Heart left ventricle (tissue), 16 donors: ENCODE measurements at regions not wholly inside any gene's neighbourhood (a gene's known extent, or its start where the extent isn't known, plus 50 kb on each side); places are given as distances from the start of the nearest gene placed in this dataset.

ENCODE experiments used
- ATAC-seq, 4 donors: fragments of 200-7000 bp; cut with Tn5 transposase; one replicate each; pipeline ENCODE4 v1.9.1; 2020 to 2022; ENCODE audit warnings: moderate library complexity in 4 of 4, mild to moderate bottlenecking in 3 of 4, moderate number of reproducible peaks in 1 of 4
- DNase-seq, 5 donors: peaks; one replicate each; pipeline ENCODE4 v3.0.0-alpha.2; 2020
- H3K27ac ChIP-seq, 12 donors: fragments of 200-600 bp; sonication (generic) in 4 of 12; one replicate each; pipeline versions ENCODE4 v1.5.0 to v1.8.0; 2016 to 2022; ENCODE audit warnings: mild to moderate bottlenecking in 2 of 12
- H3K27me3 ChIP-seq, 9 donors: fragments of 200-600 bp; sonication (generic) in 2 of 9; one replicate each; pipeline versions ENCODE4 v1.5.1 to v1.8.0; 2016 to 2022; ENCODE audit warnings: mild to moderate bottlenecking in 3 of 9
- H3K36me3 ChIP-seq, 9 donors: fragments of 200-600 bp; sonication (generic) in 2 of 9; one replicate each; pipeline versions ENCODE4 v1.5.0 to v1.8.0; 2018 to 2022; ENCODE audit warnings: mild to moderate bottlenecking in 2 of 9
- H3K4me1 ChIP-seq, 12 donors: fragments of 200-600 bp; sonication (generic) in 4 of 12; one replicate each; pipeline versions ENCODE4 v1.5.0 to v1.8.0; 2016 to 2022; ENCODE audit warnings: mild to moderate bottlenecking in 3 of 12
- H3K4me3 ChIP-seq, 12 donors: fragments of 200-600 bp; sonication (generic) in 4 of 12; one replicate each; pipeline versions ENCODE4 v1.5.0 to v1.8.0; 2017 to 2022; ENCODE audit warnings: mild to moderate bottlenecking in 9 of 12, moderate library complexity in 4 of 12
- H3K9me3 ChIP-seq, 12 donors: fragments of 200-600 bp; sonication (generic) in 4 of 12; one replicate each; pipeline versions ENCODE4 v1.5.0 to v1.8.0; 2016 to 2022; ENCODE audit warnings: mild to moderate bottlenecking in 1 of 12
- POLR2A ChIP-seq, 2 donors: fragments of 450-650 bp; IDR thresholded peaks; one replicate each; pipeline ENCODE4 v1.6.1; 2017; ENCODE audit warnings: antibody characterized with exemption in 2 of 2, mild to moderate bottlenecking in 2 of 2, moderate library complexity in 2 of 2
- WGBS, 4 donors: extraction: QIAGEN DNeasy Blood & Tissue Kit in 2 of 4; methylation state at CpG; one replicate each; pipeline versions ENCODE4 v1.1.5 to v1.1.7; 2013 to 2018; 5-methylcytosine and 5-hydroxymethylcytosine counted together
- intact Hi-C, 10 donors: fragments of 100-400 bp; cut with DNase I; formaldehyde crosslinking; loops; one replicate each; pipeline versions ENCODE4 v1.11.1 to v1.14.2; 2022
- TF ChIP-seq, protein P1 (sequence below), 12 donors: fragments of 200-600 bp; sonication (generic) in 4 of 12; IDR thresholded peaks; one replicate each; pipeline versions ENCODE4 v1.5.0 to v1.8.0; 2018 to 2022; ENCODE audit warnings: antibody characterized with exemption in 12 of 12, mild to moderate bottlenecking in 5 of 12
- donor health status: ischemic (EF 13 %, LVEDD 7.1; RV severe dilation, severe dysfunction).
- donor health status: healthy with polysubstance abuse.
- donor health status: DM: no; HTN: yes; CAD: no.
- donor health status: DM: no; HTN: no; CAD: no.
- donor health status: ischemic (EF 25% LVEDD 6.9; RV normal size, moderate dysfunction).
- donor health status: ischemic (EF 25% LVEDD 5.7; RV mildly dilated, moderate dysfunction).
- donor health status: healthy.
- donor health status: DM: yes; HTN: yes; CAD: no.
- donor health status: ischemic (EF 35%, LVEDD 5.7; RV mildly dilated, moderate dysfunction).
- donor health status: nonischemic (EF 11% LVEDD 7.7; RV severe dilation, severe dysfunction).
- donor health status: DM: yes; HTN: yes; CAD: no.
- donor health status: PGD.
- donor health status: ischemic (EF 29% LVEDD 5.4; RV normal size, mild dysfunction).
- donor health status: nonischemic (EF 23%, LVEDD 6.1; RV moderate dilation, normal function).

DNA sequence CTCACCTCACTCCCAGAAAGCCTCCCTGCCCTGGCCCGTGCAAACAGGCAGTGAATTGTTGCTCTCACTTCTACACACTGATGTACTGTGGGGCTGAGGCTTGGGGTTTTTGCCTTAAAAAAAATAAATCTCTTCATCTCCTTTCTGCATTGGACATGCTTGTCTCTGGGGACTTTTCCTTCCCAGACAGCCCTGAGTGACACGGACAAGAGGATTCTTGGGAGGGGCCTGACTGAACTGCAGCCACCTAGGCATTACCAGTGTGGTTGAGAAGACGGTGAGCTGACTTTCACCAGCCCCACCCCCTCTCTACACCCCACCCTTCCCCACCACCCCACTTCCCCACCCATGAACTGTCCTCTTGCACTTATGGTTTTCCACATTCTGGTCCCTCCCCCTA is 51.6 kb upstream of the PARP11 start:
- TF ChIP-seq, protein P1, sequence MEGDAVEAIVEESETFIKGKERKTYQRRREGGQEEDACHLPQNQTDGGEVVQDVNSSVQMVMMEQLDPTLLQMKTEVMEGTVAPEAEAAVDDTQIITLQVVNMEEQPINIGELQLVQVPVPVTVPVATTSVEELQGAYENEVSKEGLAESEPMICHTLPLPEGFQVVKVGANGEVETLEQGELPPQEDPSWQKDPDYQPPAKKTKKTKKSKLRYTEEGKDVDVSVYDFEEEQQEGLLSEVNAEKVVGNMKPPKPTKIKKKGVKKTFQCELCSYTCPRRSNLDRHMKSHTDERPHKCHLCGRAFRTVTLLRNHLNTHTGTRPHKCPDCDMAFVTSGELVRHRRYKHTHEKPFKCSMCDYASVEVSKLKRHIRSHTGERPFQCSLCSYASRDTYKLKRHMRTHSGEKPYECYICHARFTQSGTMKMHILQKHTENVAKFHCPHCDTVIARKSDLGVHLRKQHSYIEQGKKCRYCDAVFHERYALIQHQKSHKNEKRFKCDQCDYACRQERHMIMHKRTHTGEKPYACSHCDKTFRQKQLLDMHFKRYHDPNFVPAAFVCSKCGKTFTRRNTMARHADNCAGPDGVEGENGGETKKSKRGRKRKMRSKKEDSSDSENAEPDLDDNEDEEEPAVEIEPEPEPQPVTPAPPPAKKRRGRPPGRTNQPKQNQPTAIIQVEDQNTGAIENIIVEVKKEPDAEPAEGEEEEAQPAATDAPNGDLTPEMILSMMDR (IDR thresholded peaks at IDR 0.05): no peak
- no peak for TF ChIP-seq POLR2A (IDR thresholded peaks at IDR 0.05)
- ATAC-seq: no peak
- peaks cover 0 to 62% (median 12%) of the 10 kb centered on the region in 9 donors for H3K27me3 ChIP-seq

DNA sequence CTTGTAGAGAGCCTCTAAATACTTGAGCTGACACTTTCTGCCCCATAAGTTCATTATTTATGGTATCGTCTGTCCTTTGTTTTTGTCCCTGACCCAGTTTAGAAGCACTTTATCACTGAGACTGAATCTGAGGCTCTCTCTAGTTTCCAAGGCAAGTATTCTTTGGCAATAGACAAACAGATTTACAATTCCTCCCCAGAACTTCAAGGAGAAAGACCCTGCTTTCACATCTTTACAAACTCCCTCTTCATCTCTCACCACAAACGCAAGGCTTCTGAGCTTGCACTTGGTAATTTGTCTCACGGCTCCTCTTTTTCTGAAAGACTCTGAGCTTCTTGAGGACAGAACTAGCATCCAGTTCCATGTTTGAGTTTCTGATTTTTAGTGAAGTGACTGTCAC is 49.8 kb upstream of the PARP11 start:
- 48 to 65% (median 63%) methylated on average over 3 of the region's 3 CpGs for WGBS, 4 donors
- H3K9me3 ChIP-seq: no peaks in the 10 kb centered on the region
- H3K4me1 ChIP-seq: no peaks in the 10 kb centered on the region
- H3K27ac ChIP-seq: no peak overlapping the region
- DNase-seq (no peak), ATAC-seq (no peak)
- peaks cover 0 to 65% (median 12%) of the 10 kb centered on the region in 9 donors for H3K27me3 ChIP-seq
- intact Hi-C loops: no loop called here
- no peak for TF ChIP-seq POLR2A (IDR thresholded peaks at IDR 0.05)
- TF ChIP-seq, protein P1 (IDR thresholded peaks at IDR 0.05): no peak
- H3K4me3 ChIP-seq: no peak overlapping the region
- no peaks in the 10 kb centered on the region for H3K36me3 ChIP-seq

More for the DNA sequence above, 51.6 kb upstream of the PARP11 start:
- Histone ChIP-seq H3K9me3 (no peaks in the 10 kb centered on the region), H3K27ac (no peak overlapping the region), H3K4me1 (no peaks in the 10 kb centered on the region), H3K36me3 (no peaks in the 10 kb centered on the region), H3K4me3 (no peak overlapping the region)
- 49 to 67% (median 54%) methylated on average over 3 of the region's 3 CpGs for WGBS, 4 donors
- no peak for DNase-seq
- intact Hi-C loops: no loop called here
